Vagina (tissue), 2 donors: ENCODE measurements at regions not wholly inside any gene's neighbourhood (a gene's known extent, or its start where the extent isn't known, plus 50 kb on each side); places are given as distances from the start of the nearest gene placed in this dataset.

Experiments used
- CTCF ChIP-seq, 3 experiments: fragments of 450-650 bp in 2 of 3; fragments of 200-600 bp in 1 of 3; sonication (generic) in 1 of 3; IDR thresholded peaks; one replicate each; pipeline ENCODE4 v1.5.1; 2017 to 2019; ENCODE audit warnings: antibody characterized with exemption in 3 of 3, mild to moderate bottlenecking in 2 of 3, moderate library complexity in 2 of 3
- POLR2A ChIP-seq, 2 donors: fragments of 450-650 bp; IDR thresholded peaks; one replicate each; pipeline ENCODE4 v1.6.1; 2017; ENCODE audit warnings: antibody characterized with exemption in 2 of 2, mild to moderate bottlenecking in 2 of 2, moderate library complexity in 2 of 2
- POLR2AphosphoS5 ChIP-seq, 2 donors: sonication (generic); formaldehyde crosslinking; IDR thresholded peaks; one replicate each; pipeline ENCODE4 v1.9.0; 2017; ENCODE audit warnings: antibody characterized with exemption in 2 of 2, mild to moderate bottlenecking in 2 of 2, low read depth in 1 of 2; ENCODE audit not compliant: insufficient read depth in 1 of 2

- TF ChIP-seq POLR2A (IDR thresholded peaks at IDR 0.05) (no peak), CTCF (IDR thresholded peaks at IDR 0.05) (no peak), POLR2AphosphoS5 (IDR thresholded peaks at IDR 0.05; ENCODE audit: insufficient read depth in 1 of 2, low read depth in 1 of 2) (no peak)
Measured at GRCh38 chr1:82820816-82821215, 1020.1 kb downstream of the ADGRL2 start.
